Panc1 (cell line): ENCODE measurements at regions not wholly inside any gene's neighbourhood (a gene's known extent, or its start where the extent isn't known, plus 50 kb on each side); places are given as distances from the start of the nearest gene placed in this dataset.

Experiments
- ATAC-seq: fragments of 200-7000 bp; cut with Tn5 transposase; 2 replicates; pipeline ENCODE4 v1.9.1; 2020; ENCODE audit warnings: mild to moderate bottlenecking, moderate library complexity
- BruUV-seq: library from RNA; stranded (reverse); fragments of 400-500 nt; replicated peaks from 2 replicates; lab custom pipeline; 2021; lab: Mats Ljungman, UMichigan
- CTCF ChIA-PET: fragments of 300-600 bp; sonication (Branson Sonifier 250); formaldehyde crosslinking; loops from one replicate; lab custom pipeline; 2022; ENCODE audit warnings: antibody characterized with exemption; lab: Charles Lee
- POLR2A ChIA-PET: fragments of 300-600 bp; sonication (Branson Sonifier 250); formaldehyde crosslinking; loops from one replicate; lab custom pipeline; 2022; ENCODE audit warnings: antibody characterized with exemption; lab: Charles Lee
- DNase-seq: peaks from one replicate; pipeline ENCODE4 v3.0.0-alpha.2; 2010; ENCODE audit warnings: low read depth, low spot score
- H3K27ac ChIP-seq: 2 replicates; pipeline ENCODE4 v1.5.1; 2011; ENCODE audit warnings: mild to moderate bottlenecking, low read length, inconsistent platforms
- H3K27me3 ChIP-seq: fragments of 200-500 bp; sonication (Bioruptor generic); 2 replicates; pipeline ENCODE4 v1.6.0; 2014; ENCODE audit warnings: low read length, inconsistent platforms; ENCODE audit not compliant: control insufficient read depth, insufficient read depth
- H3K36me3 ChIP-seq: fragments of 200-500 bp; sonication (Bioruptor generic); 2 replicates; pipeline ENCODE4 v1.5.1; 2014; ENCODE audit warnings: inconsistent platforms, mild to moderate bottlenecking, low read length, moderate library complexity; ENCODE audit not compliant: control insufficient read depth, insufficient read depth
- H3K4me1 ChIP-seq: 2 replicates; pipeline ENCODE4 v1.5.1; 2011; ENCODE audit warnings: inconsistent platforms, mild to moderate bottlenecking, low read length, moderate library complexity; ENCODE audit not compliant: control insufficient read depth, insufficient read depth
- H3K4me3 ChIP-seq, 2 experiments: 2 replicates each; pipeline ENCODE4 v1.5.1; 2011 to 2012; ENCODE audit warnings: low read depth in 2 of 2, low read length in 2 of 2, mild to moderate bottlenecking in 2 of 2, inconsistent platforms in 1 of 2, moderate library complexity in 1 of 2
- H3K9me3 ChIP-seq: fragments of 200-500 bp; sonication (Bioruptor generic); 2 replicates; pipeline ENCODE4 v1.5.1; 2014; ENCODE audit warnings: low read depth, mild to moderate bottlenecking, inconsistent platforms, low read length, moderate library complexity; ENCODE audit not compliant: control insufficient read depth, insufficient read depth
- POLR2AphosphoS5 ChIP-seq: IDR thresholded peaks from 2 replicates; pipeline ENCODE4 v1.6.1; 2012; ENCODE audit warnings: mild to moderate bottlenecking, low read depth, low read length, moderate library complexity
- REST ChIP-seq, 2 experiments: IDR thresholded peaks; 2 replicates each; pipeline ENCODE4 v1.6.1; 2011 to 2012; ENCODE audit warnings: low read depth in 2 of 2, control low read depth in 1 of 2, low read length in 1 of 2, mild to moderate bottlenecking in 1 of 2, moderate library complexity in 1 of 2; ENCODE audit not compliant: insufficient read depth in 1 of 2
- SIN3A ChIP-seq: IDR thresholded peaks from 2 replicates; pipeline ENCODE4 v1.6.1; 2012; ENCODE audit warnings: low read depth, mild to moderate bottlenecking, low read length, moderate library complexity, borderline replicate concordance; ENCODE audit not compliant: insufficient read depth
- TCF7L2 ChIP-seq: IDR thresholded peaks from 2 replicates; pipeline ENCODE4 v1.6.1; 2011; ENCODE audit warnings: mild to moderate bottlenecking, low read depth, low read length, inconsistent platforms
- in situ Hi-C: cut with HindIII; loops from 2 replicates; pipeline ENCODE4 v1.10.0; 2016; ENCODE audit warnings: low sequenced_read_pairs, low pct_unique_long_range_greater_than_20kb
- intact Hi-C: fragments of 100-400 bp; cut with micrococcal nuclease; formaldehyde crosslinking; loops from one replicate; pipeline ENCODE4 v1.10.0; 2022; ENCODE audit not compliant: unreplicated experiment
- TF ChIP-seq, protein P1 (sequence below): fragments of 450-650 bp; IDR thresholded peaks from 2 replicates; pipeline ENCODE4 v1.5.1; 2017; ENCODE audit warnings: mild to moderate bottlenecking

GRCh38 chr2:181766129-181766528, 85.8 kb upstream of the NEUROD1 start:
- no TSS peak for BruUV-seq
- DNase-seq (no peak), ATAC-seq (no peak)
- no peaks in the 10 kb centered on the region for H3K9me3 ChIP-seq
- no peak overlapping the region for H3K27ac ChIP-seq
- no peaks in the 10 kb centered on the region for H3K36me3 ChIP-seq
- ChIA-PET POLR2A (no interaction called here), CTCF (no interaction called here)
- TF ChIP-seq SIN3A, result no peak
- no peak for TF ChIP-seq TCF7L2
- no peak for TF ChIP-seq POLR2AphosphoS5
- TF ChIP-seq REST (IDR thresholded peaks at IDR 0.05; ENCODE audit: insufficient read depth in 1 of 2, low read depth in 2 of 2, low read length in 1 of 2), result no peak
- TF ChIP-seq, protein P1, sequence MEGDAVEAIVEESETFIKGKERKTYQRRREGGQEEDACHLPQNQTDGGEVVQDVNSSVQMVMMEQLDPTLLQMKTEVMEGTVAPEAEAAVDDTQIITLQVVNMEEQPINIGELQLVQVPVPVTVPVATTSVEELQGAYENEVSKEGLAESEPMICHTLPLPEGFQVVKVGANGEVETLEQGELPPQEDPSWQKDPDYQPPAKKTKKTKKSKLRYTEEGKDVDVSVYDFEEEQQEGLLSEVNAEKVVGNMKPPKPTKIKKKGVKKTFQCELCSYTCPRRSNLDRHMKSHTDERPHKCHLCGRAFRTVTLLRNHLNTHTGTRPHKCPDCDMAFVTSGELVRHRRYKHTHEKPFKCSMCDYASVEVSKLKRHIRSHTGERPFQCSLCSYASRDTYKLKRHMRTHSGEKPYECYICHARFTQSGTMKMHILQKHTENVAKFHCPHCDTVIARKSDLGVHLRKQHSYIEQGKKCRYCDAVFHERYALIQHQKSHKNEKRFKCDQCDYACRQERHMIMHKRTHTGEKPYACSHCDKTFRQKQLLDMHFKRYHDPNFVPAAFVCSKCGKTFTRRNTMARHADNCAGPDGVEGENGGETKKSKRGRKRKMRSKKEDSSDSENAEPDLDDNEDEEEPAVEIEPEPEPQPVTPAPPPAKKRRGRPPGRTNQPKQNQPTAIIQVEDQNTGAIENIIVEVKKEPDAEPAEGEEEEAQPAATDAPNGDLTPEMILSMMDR, result no peak
- no peaks in the 10 kb centered on the region for H3K4me1 ChIP-seq
- intact Hi-C loops (no loop called here), in situ Hi-C loops (loop anchor here (25.0 kb wide), 1 partner anchor 321 kb away; no protein-coding TSS in a partner anchor)
- H3K27me3 ChIP-seq, result no peaks in the 10 kb centered on the region
- H3K4me3 ChIP-seq, result no peak overlapping the region

DNA sequence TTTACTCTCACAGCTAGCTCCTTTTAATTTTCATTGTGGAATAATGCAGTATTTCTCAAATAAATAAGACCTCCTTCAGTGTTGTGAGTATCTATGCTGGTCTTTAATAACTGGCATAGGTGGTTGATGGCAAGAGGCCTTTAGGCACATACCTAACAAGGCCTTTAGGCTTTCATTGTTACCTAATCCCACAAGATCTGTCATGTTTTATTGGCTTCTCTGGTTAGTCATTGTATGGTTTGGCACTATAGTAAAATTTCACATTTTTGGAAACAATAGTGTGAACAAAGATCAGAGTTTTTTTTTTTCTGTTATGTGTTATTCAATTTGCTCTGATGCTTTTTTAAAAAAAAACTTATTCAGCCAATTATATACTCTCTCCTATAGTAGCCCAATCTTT, 89.8 kb upstream of the NEUROD1 start:
- TF ChIP-seq REST (IDR thresholded peaks at IDR 0.05; ENCODE audit: insufficient read depth in 1 of 2, low read depth in 2 of 2, low read length in 1 of 2), result no peak
- no peak for TF ChIP-seq TCF7L2
- no peak for TF ChIP-seq SIN3A
- TF ChIP-seq, protein P1, result no peak
- Histone ChIP-seq H3K27ac (no peak overlapping the region), H3K27me3 (no peaks in the 10 kb centered on the region), H3K9me3 (no peaks in the 10 kb centered on the region), H3K4me1 (no peaks in the 10 kb centered on the region), H3K4me3 (no peak overlapping the region), H3K36me3 (no peaks in the 10 kb centered on the region)
- ChIA-PET POLR2A (no interaction called here), CTCF (no interaction called here)
- ATAC-seq (no peak), DNase-seq (no peak)
- intact Hi-C loops, result no loop called here
- BruUV-seq, result no TSS peak
- in situ Hi-C loops, result loop anchor here (25.0 kb wide), 1 partner anchor 317 kb away; no protein-coding TSS in a partner anchor
